Stimulated activated CD4-positive, alpha-beta T cell treated with anti-CD3 and anti-CD28 coated beads, Interleukin-12 subunit alpha, Interleukin-12 subunit beta, amount 100 ng/mL, for 24 hours (primary cell): ENCODE measurements at regions not wholly inside any gene's neighbourhood (a gene's known extent, or its start where the extent isn't known, plus 50 kb on each side); places are given as distances from the start of the nearest gene placed in this dataset.
"Not testable (repeated sequence)": the region's sequence is repeated elsewhere in the genome, so short reads cannot be mapped to it uniquely, and the experiment has no call there.

ENCODE experiments used
- DNase-seq, 2 experiments: peaks; one replicate each; pipeline ENCODE4 v3.0.0-alpha.2; 2020; ENCODE audit warnings: low read depth in 2 of 2

DNA sequence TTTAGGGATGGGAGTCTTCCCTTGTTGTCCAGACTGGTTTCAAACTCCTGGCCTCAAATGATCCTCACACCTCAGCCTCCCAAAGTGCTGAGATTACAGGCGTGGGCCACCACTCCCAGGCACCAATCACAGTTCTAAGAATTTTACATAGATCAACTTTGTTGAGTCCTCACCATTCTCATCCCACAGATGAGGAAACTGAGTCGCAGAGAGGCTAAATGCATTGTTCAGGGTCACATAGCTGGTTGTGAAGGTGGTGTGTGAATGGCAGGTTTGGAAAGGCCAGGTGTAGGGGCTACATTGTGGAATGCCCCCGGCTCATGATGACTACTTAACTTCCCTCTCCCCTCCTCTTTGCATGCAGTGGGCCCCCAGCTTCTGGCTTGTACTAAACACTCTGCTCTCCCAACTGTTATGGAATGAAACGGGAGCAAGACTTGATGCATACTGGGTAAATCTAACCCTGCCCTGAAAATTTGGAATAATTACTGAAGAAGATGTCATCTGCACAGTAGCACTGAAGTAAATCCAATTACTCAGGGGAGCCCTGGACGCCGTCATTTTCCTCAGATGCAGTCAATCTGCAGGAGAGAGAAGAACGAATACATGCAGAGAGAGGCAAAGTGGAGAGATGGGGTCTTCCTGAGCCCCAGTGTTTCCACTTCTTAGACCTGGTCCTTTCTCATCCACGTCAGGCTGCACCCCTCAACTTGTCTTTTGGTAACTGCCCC, 102.3 kb upstream of the ZNF217 start:
- DNase-seq = no peak

DNA sequence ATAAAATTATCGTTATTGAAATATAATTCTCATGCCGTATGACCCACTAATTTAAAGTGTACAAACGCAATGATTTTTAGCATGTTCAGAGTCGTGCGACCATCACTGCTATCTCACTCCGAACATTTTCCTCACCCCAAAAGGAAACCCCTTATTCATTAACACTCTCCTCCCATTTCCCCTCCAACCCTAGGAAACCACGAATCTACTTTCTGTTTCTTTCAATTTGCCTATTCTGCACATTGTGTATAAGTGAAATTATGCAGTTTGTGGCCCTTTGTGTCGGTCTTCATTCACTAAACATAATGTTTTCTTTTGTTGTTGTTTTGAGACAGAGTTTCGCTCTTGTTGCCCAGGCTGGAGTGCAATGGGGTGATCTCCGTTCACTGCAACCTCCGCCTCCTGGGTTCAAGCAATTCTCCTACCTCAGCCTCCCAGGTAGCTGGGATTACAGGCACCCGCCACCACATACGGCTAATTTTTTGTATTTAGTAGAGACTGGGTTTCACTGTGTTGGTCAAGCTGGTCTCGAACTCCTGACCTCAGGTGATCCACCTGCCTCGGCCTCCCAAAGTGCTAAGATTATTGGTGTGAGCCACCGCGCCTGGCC, 99.7 kb upstream of the ZNF217 start:
- no peak for DNase-seq

DNA sequence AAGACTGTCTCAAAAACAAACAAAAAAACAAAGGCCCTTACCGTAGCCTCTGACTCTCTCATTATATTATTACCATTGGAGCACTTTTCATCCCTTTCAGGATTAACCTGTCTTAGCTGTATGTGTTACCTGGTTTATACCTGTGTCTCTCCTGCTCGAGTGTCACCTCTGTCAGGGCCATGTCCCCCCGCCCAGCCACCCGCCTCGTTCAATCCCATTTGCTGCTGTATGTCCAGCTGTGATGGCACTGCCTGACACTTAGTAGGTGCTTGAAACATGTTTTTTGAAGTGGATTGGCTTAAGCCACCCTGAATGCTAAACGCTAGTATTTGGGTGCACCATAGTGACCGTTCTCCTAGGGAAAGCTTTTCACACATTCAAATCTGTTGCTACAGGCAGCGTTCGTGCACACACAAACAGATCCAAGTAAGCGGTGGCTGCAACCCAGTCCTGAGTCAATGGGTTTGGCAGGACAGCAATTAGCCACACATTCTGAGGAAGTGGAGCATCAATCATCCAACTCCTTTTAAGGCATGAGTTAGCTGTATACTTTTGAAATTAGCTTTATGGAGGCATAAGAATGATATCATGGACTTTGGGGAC, 98.9 kb upstream of the ZNF217 start:
- no peak for DNase-seq

DNA sequence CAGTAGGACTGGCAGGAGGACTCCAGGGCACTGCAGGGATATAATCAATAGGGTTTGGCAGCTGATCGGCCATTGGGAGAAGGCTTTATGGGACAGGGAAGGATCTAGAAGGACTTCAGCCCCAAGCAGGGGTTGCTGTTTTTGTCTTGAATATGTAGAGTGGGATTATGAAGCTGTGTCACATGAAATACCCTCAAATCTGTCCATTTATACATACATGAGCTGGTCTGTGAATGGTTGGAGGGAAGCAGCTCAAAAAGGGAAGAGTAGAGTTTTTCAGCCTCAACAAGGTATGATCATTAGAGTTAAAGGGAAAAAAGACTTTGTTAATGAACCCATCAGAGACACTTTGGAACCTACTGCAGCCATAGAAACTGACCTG, 98.2 kb upstream of the ZNF217 start:
- DNase-seq = no peak

DNA sequence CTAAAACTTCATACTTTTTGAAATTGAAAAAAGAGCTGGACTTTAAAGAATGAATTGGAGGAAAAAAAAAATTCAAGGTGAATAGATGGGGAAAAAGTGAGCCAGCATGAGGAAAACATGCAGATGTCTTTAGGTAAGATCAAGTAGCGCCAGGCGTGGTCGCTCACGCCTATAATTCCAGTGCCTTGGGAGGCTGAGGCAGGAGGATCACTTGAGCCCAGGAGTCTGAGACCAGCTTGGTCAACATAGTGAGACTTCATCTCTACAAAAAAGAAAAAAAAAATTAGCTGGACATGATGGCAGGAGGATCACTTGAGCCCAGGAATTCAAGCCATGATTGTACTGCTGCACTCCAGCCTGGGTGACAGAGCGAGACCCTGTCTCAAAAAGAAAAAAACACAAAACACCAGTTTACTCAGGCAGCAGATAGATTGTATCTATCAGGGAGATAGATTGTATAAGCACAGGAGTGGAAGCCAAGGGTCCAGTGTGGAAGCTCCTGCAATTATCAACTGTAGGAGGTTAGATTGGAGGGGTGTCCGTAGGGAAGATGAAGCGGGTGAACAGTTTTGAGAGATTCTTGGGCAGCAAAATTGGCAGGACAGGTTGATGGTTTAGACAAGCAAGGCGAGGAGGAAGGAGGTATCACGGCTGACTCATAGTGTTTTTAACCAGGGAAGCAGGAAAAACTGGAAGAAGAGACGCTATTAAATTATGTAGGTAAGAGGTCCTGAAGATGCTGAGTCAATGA, 97.6 kb upstream of the ZNF217 start:
- DNase-seq = no peak

DNA sequence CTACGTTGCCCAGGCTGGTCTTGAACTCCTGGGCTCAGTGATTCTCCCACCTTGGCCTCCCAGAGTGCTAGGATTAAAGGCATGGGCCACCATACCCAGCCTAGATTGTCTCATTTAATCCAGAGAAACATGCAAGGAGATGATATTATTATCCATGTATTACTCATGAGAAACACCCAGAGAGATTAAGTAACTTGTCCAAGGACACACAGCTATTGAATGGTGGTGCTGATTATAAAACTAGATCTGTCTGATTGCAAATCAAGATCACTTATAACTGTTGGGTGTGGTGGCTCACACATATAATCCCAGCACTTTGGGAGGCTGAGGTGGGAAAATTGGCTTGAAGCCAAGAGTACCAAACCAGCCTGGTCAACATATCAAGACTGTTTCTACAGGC, 94.4 kb upstream of the ZNF217 start:
- DNase-seq = no peak

DNA sequence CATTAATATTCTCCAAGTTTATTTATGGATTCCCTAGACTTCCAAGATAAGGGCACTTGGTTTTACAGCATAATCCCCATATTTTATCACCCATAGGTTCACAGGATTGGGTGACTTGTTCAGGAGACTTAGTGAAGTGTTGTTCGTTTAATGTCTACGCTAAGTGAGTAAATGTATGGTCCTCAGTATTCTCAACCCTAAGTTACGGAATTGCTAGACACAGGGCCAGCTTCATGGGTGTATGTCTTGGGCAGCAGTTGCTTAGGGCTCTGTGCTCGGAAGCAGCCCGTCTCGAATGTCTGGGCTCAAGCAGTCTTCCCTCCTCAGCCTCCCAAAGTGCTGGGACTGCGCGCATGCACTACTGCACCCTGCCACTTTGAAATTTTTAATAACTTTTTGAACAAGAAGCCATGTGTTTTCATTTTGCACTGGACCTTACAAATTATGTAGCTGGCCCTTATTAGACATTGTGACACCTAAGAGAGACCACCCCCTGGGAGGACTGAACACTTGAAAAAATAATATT, 91.5 kb upstream of the ZNF217 start:
- no peak for DNase-seq

DNA sequence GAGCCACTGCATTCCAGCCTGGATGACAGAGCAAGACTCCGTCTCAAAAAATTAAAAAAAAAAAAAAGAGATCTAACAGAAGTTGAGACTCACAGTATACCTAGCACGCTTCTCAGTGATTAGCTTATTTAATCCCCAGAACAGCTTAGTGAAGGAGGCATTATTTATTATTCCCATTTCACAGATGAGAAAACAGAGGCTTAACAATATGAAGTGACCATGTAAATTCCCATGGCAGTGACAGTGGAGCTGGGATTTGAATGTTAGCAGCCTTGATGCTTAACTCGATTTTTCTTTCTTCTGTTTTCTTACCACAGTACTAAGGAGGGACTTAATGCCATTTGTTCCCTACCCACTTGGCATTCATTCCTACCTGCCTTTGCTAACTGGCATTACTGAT, 89.9 kb upstream of the ZNF217 start:
- no peak for DNase-seq

DNA sequence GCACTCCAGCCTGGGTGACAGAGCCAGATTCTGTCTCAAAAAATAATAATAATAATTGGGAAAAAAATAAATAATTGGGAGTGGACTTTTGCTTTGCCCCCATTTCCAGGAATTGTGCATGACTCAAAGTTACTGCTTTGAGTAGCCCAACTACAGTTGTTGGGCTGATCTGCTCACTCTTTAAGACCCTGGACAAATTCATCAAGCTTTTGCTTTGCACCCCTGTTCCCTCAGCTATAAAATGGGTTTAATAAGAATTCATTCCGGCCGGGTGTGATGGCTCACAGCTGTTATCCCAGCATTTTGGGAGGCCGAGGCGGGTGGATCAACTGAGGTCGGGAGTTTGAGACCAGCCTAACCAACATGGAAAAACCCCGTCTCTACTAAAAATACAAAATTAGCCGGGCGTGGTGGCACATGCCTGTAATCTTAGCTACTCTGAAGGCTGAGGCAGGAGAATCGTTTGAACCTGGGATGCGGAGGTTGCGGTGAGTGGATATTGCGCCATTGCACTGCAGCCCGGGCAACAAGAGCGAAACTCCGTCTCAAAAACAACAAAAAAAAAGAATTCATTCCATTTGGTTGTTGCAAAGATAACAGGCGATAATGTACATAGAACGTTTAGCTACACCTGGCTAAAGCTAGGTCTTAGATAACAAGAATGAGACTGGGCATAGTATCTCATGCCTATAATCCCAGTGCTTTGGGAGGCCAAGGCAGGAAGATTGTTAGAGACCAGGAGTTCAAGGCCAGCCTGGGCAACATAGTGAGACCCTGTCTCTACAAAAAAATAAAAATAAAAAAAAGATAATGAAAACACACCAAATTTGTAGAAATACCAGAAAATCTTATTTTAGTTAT, 87.9 kb upstream of the ZNF217 start:
- no peak for DNase-seq

DNA sequence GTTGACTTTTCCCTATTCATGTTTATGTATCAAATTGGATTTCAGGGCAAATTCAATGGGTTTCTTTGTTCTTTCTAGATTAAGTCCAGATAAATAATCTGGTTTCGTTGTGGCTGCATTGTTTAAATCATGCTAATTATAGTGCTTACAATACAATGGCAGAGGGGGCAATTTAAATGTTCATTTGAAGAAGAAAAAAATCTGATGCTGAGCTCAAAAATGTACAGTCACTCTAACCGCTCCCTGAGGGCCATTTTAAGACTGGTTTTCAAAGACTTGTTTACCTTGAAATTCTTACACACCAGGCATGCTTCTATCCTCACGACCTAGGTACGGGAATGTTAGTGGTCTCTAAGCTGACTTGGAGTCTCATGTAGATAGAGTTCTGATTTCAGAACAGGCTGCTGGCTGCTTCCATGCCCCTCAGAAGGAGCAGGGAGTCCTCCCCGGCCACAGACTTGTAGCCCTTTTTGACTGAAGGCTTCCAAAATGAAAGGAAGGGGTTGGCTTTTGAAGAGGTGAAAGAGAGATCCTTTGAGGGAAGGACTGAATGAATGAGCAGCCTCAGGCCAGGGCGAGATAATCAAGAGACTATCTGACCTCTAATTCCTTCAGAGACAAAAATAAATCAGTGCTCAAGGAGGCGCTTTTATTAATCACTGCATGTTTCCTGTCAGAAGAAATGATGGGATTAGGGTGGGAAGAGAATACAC, 86.1 kb upstream of the ZNF217 start:
- no peak for DNase-seq

DNA sequence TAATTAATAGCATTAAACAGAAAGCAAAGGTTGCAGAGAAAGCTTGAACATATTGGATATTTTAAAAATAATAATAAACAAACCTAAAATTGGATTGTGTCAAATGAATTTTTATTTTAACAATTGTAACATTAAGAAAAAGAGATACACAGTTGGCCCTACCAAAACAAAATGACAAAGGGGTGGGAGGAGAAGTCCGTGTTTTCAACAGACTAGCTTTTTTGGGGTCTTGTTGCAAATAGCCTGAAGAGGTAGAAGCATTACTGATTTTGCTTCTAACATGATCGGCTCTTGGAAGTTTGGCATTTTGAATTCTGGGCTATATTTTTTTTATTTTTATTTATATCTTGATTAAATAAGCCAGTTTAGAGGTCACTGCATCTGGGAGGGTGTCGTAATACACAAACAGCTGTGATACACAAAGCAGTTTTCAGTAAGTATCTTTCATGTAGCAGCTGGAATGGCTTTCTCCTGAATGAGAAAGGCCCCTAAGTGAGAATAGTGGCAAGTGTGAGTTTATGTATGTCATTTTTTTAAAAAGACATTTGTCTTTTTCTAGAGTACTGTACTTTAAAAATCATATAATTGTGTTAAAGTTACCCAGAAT, 85.5 kb upstream of the ZNF217 start:
- DNase-seq = no peak

DNA sequence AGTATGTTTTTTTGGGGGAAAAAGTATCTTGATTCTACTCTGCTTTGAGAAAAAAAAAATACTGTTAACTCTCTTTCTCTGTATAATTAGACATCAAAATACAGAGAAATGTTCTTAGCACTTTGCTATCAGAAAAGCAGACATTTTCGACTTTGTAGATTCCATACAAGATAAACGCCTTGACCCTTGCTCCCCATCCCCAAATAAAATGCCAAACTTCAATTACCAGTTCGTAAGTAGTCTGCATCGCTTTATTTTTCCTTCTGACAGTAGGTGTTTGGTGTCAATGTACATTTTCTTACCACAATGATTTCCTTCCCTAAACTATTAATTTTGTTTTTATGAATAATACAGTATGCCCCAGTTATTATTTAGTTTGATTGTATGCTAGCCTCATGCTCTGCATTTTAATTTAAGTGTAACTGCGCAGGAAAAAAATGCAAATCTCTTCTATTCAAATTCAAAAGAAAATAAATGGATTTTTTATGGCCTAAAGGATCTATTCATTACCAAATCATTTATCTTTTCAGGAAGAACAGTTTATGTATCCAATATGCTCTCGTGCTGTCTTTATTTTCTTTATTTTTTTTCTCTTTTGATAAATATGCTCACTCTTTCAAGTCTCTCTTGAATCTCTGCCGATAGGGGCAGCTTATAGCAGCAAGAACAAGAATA, 84.8 kb upstream of the ZNF217 start:
- no peak for DNase-seq

DNA sequence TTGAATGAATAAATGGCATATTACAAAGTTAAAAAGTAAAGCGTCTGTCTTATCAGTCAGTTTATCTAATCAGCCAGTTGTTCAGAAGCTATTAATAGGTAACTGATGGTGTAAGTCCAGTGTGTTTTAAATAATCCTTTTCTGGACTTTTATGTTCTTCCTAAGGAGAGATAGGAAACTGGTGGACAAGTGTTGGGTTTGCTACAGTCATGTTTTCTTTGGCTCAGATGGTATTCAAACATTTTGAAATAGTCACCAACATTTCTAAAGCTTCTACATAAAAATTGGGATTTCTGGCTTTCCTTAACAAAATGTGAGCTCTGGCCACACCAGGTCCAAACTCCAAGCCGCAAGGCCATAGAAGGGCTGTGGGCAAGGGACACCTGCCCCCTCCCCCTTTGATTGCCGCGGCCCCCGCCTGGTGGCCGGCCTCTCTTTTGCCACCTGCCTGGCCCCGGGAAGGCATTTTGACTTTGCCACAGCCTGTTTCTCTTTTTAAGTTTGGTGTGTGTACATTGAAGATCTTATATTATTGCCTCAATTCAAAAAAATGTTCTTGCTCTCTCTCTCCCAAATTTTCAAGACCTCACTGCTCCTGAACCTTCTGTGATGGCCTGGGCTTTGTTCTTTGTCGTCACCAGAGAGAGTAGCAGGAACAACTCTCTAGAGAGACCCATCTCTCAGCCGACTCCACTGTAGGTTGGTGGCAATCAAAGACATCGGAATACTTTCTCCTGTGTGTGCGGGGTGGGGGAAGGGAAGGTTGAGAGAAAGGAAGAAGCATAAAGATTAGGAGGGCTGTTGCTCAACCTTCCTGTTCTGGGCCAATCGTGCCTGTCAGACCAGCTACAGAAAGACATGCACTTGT, 84.0 kb upstream of the ZNF217 start:
- no peak for DNase-seq

DNA sequence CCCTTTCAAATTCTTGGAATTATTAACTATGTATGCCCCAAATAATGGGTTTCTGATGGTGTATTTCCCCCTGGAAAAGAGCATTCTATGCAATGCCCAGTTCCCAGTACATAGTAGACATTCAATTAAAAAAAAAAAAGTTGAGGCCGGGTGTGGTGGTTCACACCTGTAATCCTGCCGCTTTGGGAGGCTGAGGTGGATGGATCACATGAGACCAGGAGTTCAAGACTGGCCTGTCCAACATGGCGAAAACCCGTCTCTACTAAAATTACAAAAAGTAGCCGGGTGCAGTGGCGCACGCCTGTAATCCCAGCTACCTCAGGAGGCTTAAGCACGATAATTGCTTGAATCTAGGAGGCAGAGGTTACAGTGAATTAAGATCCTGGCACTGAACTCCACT, 83.3 kb upstream of the ZNF217 start:
- DNase-seq = no peak

DNA sequence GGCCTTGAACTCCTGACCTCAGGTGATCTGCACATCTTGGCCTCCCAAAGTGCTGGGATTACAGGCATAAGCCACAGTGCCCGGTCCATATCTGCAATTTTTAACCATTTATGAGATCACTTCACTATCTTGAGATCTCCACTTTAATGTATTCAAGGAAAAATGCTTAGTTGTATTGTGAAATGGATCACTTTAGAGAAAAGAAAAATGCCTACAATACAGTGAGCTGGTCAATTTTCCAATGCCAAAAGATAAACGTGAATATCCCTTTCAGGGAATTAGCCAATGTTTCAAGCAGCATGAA, 82.8 kb upstream of the ZNF217 start:
- DNase-seq = no peak

DNA sequence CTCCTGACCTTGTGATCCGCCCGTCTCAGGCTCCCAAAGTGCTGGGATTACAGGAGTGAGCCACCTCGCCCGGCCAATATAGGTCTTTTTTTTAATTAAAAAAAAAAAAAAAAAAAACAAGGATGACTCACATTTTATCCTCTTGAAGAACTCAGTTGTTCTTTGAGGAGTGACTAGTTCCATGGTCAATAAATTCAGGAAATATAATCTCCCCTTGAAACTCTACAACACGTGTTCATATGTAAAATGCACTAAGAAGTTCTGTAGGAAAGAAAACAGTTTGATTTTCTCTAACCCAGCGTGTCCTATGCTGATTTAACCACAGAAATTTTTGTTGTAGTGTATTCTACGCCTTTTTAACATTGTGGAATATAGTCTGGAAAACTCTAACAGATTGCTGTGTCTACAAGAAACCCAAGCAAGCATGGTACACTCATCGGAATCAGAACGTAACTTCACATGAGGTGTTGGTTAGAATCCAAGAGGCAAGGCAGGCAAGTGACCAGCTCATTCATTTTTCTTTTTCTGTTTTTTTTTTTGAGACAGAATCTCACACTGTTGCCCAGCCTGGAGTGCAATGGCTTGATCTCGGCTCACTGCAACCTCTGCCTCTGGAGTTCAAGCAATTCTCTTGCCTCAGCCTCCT, 79.0 kb upstream of the ZNF217 start:
- DNase-seq = no peak

DNA sequence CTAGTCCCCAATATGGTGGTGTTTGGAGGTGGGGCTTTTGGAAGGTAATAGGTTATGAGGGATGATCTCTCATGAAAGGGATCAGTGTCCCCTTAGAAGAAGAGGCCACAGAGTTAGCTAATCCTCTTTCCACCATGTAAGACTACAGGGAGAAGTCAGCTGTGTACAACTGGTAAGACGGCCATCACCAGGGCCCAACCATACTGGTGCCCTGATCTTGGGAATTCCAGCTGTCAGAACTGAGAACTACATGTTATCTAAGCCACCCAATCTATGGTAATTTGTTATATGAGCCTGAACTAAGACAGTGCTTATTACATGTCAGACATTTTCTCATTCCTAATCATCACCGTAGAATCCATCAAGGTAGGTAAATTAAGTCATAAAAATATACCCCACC, 77.7 kb upstream of the ZNF217 start:
- DNase-seq = no peak

DNA sequence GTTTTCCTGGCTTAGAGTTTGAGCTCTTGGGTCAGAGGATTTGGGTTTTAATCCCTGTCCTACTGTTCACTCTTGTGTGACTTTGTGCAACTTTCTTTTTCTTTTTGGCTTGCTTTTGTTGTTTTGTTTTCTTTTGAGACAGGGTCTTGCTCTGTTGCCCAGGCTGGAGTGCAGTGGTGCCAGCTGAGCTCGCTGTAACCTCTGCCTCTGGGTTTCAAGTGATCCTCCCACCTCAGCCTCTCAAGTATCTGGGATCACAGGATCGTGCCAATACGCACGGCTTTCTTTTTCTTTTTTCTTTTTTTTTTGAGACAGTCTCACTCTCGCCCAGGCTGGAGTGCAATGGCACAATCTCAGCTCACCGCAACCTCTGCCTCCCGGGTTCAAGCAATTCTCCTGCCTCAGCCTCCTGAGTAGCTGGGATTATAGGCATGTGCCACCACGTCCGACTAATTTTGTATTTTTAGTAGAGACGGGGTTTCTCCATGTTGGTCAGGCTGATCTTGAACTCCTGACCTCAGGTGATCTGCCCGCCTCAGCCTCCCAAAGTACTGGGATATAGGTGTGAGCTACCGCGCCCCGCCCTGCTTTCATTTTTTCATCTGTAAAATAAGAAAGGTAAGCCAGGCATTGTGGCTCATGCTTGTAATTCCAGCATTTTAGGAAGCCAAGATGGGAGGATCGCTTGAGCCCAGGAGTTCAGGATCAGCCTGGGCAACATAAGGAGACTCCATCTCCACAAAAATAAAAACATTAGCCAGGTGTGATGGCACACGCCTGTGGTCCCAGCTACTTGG, 76.1 kb upstream of the ZNF217 start:
- DNase-seq = not testable (repeated sequence)
